SK-N-SH (cell line): ENCODE measurements at regions not wholly inside any gene's neighbourhood (a gene's known extent, or its start where the extent isn't known, plus 50 kb on each side); places are given as distances from the start of the nearest gene placed in this dataset.

Experiments
- CTCF ChIA-PET: fragments of 300-600, 350-600 bp; formaldehyde crosslinking; extraction: SDS; loops from one replicate; lab custom pipeline; 2021; lab: Yijun Ruan, JAX
- POLR2A ChIA-PET: fragments of 350-600 bp; sonication (Branson Sonifier 250); formaldehyde crosslinking; extraction: SDS; loops from one replicate; lab custom pipeline; 2020; ENCODE audit warnings: antibody characterized with exemption, inconsistent platforms; lab: Yijun Ruan, JAX
- DNase-seq: peaks from one replicate; pipeline ENCODE4 v3.0.0; 2012
- H2AFZ ChIP-seq: fragments of 200-600 bp; sonication (generic); 2 replicates; pipeline ENCODE4 v1.8.1; 2016; ENCODE audit warnings: antibody characterized with exemption, mild to moderate bottlenecking, low read depth
- H3F3A ChIP-seq: fragments of 200-600 bp; sonication (generic); replicated peaks from 2 replicates; pipeline ENCODE3; 2016; ENCODE audit warnings: antibody characterized with exemption, mild to moderate bottlenecking; ENCODE audit not compliant: insufficient read depth
- H3K27ac ChIP-seq, 2 experiments: fragments of 200-500 bp in 1 of 2; fragments of 200-600 bp in 1 of 2; sonication (Bioruptor generic) in 1 of 2; sonication (generic), shearing (Covaris generic) in 1 of 2; 2 replicates each; pipeline versions ENCODE4 v1.5.1 to v1.6.1; 2014 to 2016; ENCODE audit warnings: low read depth in 2 of 2, inconsistent platforms in 1 of 2, low read length in 1 of 2, mild to moderate bottlenecking in 1 of 2, mixed read lengths in 1 of 2
- H3K27me3 ChIP-seq: fragments of 200-600 bp; sonication (generic), shearing (Covaris generic); 2 replicates; pipeline ENCODE4 v1.6.1; 2016; ENCODE audit warnings: mixed run types; ENCODE audit not compliant: insufficient read depth
- H3K36me3 ChIP-seq, 2 experiments: fragments of 200-500 bp in 1 of 2; fragments of 200-600 bp in 1 of 2; sonication (Bioruptor generic) in 1 of 2; sonication (generic) in 1 of 2; replicated peaks in 1 of 2; 2 replicates each; pipeline versions ENCODE3 to v1.5.1; 2014 to 2016; ENCODE audit warnings: low read length in 1 of 2, mild to moderate bottlenecking in 1 of 2; ENCODE audit not compliant: insufficient read depth in 2 of 2, control insufficient read depth in 1 of 2
- H3K4me1 ChIP-seq, 2 experiments: fragments of 200-500 bp in 1 of 2; fragments of 200-600 bp in 1 of 2; sonication (Bioruptor generic) in 1 of 2; sonication (generic), shearing (Covaris generic) in 1 of 2; 2 replicates each; pipeline versions ENCODE4 v1.5.1 to v1.6.1; 2014 to 2016; ENCODE audit warnings: low read depth in 1 of 2, low read length in 1 of 2, mixed run types in 1 of 2; ENCODE audit not compliant: insufficient read depth in 2 of 2, control insufficient read depth in 1 of 2
- H3K4me2 ChIP-seq: fragments of 200-600 bp; sonication (generic), shearing (Covaris generic); 2 replicates; pipeline ENCODE4 v1.6.1; 2017; ENCODE audit warnings: mixed run types
- H3K4me3 ChIP-seq, 2 experiments: fragments of 200-500 bp in 1 of 2; fragments of 200-600 bp in 1 of 2; sonication (Bioruptor generic) in 1 of 2; sonication (generic), shearing (Covaris generic) in 1 of 2; 2 replicates each; pipeline versions ENCODE4 v1.5.1 to v1.8.1; 2014 to 2016; ENCODE audit warnings: low read depth in 2 of 2, inconsistent platforms in 1 of 2, low read length in 1 of 2, mild to moderate bottlenecking in 1 of 2, mixed read lengths in 1 of 2, moderate library complexity in 1 of 2
- H3K79me2 ChIP-seq: fragments of 200-600 bp; sonication (generic); 2 replicates; pipeline ENCODE4 v1.8.1; 2017; ENCODE audit warnings: mild to moderate bottlenecking; ENCODE audit not compliant: insufficient read depth
- H3K9ac ChIP-seq: fragments of 200-600 bp; sonication (generic); 2 replicates; pipeline ENCODE4 v1.6.1; 2017; ENCODE audit warnings: mixed run types
- H3K9me2 ChIP-seq: fragments of 200-600 bp; sonication (generic); 2 replicates; pipeline ENCODE4 v1.6.1; 2017; ENCODE audit warnings: mixed run types
- H3K9me3 ChIP-seq: fragments of 200-600 bp; sonication (generic); 2 replicates; pipeline ENCODE4 v1.6.1; 2017; ENCODE audit warnings: mixed run types, mild to moderate bottlenecking, moderate library complexity
- H4K20me1 ChIP-seq: fragments of 200-600 bp; sonication (generic); 2 replicates; pipeline ENCODE4 v1.6.1; 2017; ENCODE audit warnings: mild to moderate bottlenecking, mixed run types; ENCODE audit not compliant: insufficient read depth
- CHD2 ChIP-seq: fragments of 150-350 bp; IDR thresholded peaks from 2 replicates; pipeline ENCODE4 v1.6.1; 2018; ENCODE audit warnings: low read length; ENCODE audit not compliant: partially characterized antibody
- EP300 ChIP-seq, 2 experiments: IDR thresholded peaks; 2 replicates each; pipeline versions ENCODE4 v1.4.0 to v1.6.1; 2012; ENCODE audit warnings: borderline replicate concordance in 1 of 2, low read depth in 1 of 2, low read length in 1 of 2
- EZH2phosphoT487 ChIP-seq: fragments of 200-600 bp; sonication (generic); IDR thresholded peaks from 2 replicates; pipeline ENCODE4 v1.6.1; 2017; ENCODE audit warnings: low read depth, mixed run types, mild to moderate bottlenecking, antibody characterized with exemption, moderate library complexity, borderline replicate concordance
- FOSL2 ChIP-seq: IDR thresholded peaks from 2 replicates; pipeline ENCODE4 v1.4.0; 2012; ENCODE audit warnings: low read depth, mild to moderate bottlenecking, moderate library complexity, borderline replicate concordance
- FOXM1 ChIP-seq: IDR thresholded peaks from 2 replicates; pipeline ENCODE4 v1.4.0; 2012; ENCODE audit warnings: low read depth, mild to moderate bottlenecking
- GATA2 ChIP-seq: sonication (generic); formaldehyde crosslinking; IDR thresholded peaks from 2 replicates; pipeline ENCODE4 v1.5.0; 2020; ENCODE audit warnings: mild to moderate bottlenecking, missing genetic modification reagents
- IRF3 ChIP-seq: fragments of 150-350 bp; IDR thresholded peaks from 2 replicates; pipeline ENCODE4 v1.6.1; 2016; ENCODE audit warnings: mild to moderate bottlenecking, low read depth, low read length
- MEF2A ChIP-seq: IDR thresholded peaks from 2 replicates; pipeline ENCODE4 v1.4.0; 2012; ENCODE audit warnings: low read depth, borderline replicate concordance
- PBX3 ChIP-seq: IDR thresholded peaks from 2 replicates; pipeline ENCODE4; 2012
- REST ChIP-seq: IDR thresholded peaks from 2 replicates; pipeline ENCODE4 v1.6.1; 2012; ENCODE audit warnings: mild to moderate bottlenecking, low read depth, low read length, moderate library complexity
- RFX5 ChIP-seq: IDR thresholded peaks from 2 replicates; pipeline ENCODE4 v1.6.1; 2012; ENCODE audit warnings: mild to moderate bottlenecking, improper control_type of control experiment, low read length
- SMC3 ChIP-seq: IDR thresholded peaks from 2 replicates; pipeline ENCODE4 v1.6.1; 2012; ENCODE audit warnings: low read depth, low read length, improper control_type of control experiment
- TAF1 ChIP-seq: IDR thresholded peaks from 2 replicates; pipeline ENCODE4 v1.6.1; 2012; ENCODE audit warnings: low read depth, mild to moderate bottlenecking, low read length, moderate library complexity, borderline replicate concordance
- TEAD4 ChIP-seq: IDR thresholded peaks from 2 replicates; pipeline ENCODE4 v1.4.0; 2012; ENCODE audit warnings: mild to moderate bottlenecking, borderline replicate concordance; ENCODE audit not compliant: insufficient read depth
- USF1 ChIP-seq: IDR thresholded peaks from 2 replicates; pipeline ENCODE4 v1.4.0; 2012; ENCODE audit warnings: low read depth, borderline replicate concordance
- USF2 ChIP-seq: fragments of 150-350 bp; IDR thresholded peaks from 2 replicates; pipeline ENCODE4 v1.6.1; 2017; ENCODE audit warnings: antibody characterized with exemption, low read length, low read depth, borderline replicate concordance
- YY1 ChIP-seq: IDR thresholded peaks from 2 replicates; pipeline ENCODE4 v1.4.0; 2012; ENCODE audit warnings: low read depth, mild to moderate bottlenecking
- WGBS: methylation state at CpG from one replicate; pipeline ENCODE4 v1.1.6; 2017; ENCODE audit warnings: low lambda C conversion rate; 5-methylcytosine and 5-hydroxymethylcytosine counted together

- Histone ChIP-seq H3K36me3 (no peaks in the 10 kb centered on the region), H3K27me3 (no peaks in the 10 kb centered on the region), H3K4me1 (peaks cover 0 to 5% of the 10 kb centered on the region in 2 experiments; a peak in 2 of 4 replicates), H3F3A (no peaks in the 10 kb centered on the region), H3K9me3 (no peaks in the 10 kb centered on the region), H3K79me2 (no peaks in the 10 kb centered on the region), H3K4me3 (no peak overlapping the region), H2AFZ (no peak overlapping the region), H3K4me2 (no peak overlapping the region), H3K27ac (no peak overlapping the region; a peak in 1 of 4 replicates), H3K9me2 (no peaks in the 10 kb centered on the region), H3K9ac (no peak overlapping the region), H4K20me1 (no peaks in the 10 kb centered on the region)
- ChIA-PET POLR2A (no interaction called here), CTCF (interaction anchor here (1.5 kb wide), 1 partner anchor 118 kb away, joined by 3 read pairs; no protein-coding TSS in a partner anchor)
- DNase-seq: no peak
- WGBS: 71% methylated on average over 3 of the region's 3 CpGs
- TF ChIP-seq MEF2A: no peak
- TF ChIP-seq TAF1: no peak
- TF ChIP-seq TEAD4: no peak
- TF ChIP-seq YY1: no peak
- TF ChIP-seq USF1: no peak
- no peak for TF ChIP-seq IRF3
- no peak for TF ChIP-seq FOSL2
- no peak for TF ChIP-seq EZH2phosphoT487
- TF ChIP-seq SMC3: no peak
- no peak for TF ChIP-seq PBX3
- TF ChIP-seq RFX5: no peak
- no peak for TF ChIP-seq CHD2
- no peak for TF ChIP-seq GATA2 (CRISPR knock-in tag)
Measured at GRCh38 chr3:79884354-79884753, 116.6 kb upstream of the ROBO1 start.

GRCh38 chr3:79881431-79881830, 113.6 kb upstream of the ROBO1 start:
- ChIA-PET CTCF (interaction anchor here (1.3 kb wide), 1 partner anchor 360 kb away, joined by 3 read pairs; no protein-coding TSS in a partner anchor), POLR2A (no interaction called here)
- H3K27ac ChIP-seq: no peak overlapping the region
- TF ChIP-seq USF2: no peak
- no peak for TF ChIP-seq USF1
- TF ChIP-seq PBX3: no peak
- no peak for TF ChIP-seq MEF2A
- no peak for TF ChIP-seq REST
- no peak for TF ChIP-seq EP300 (IDR thresholded peaks at IDR 0.05; ENCODE audit: borderline replicate concordance in 1 of 2, low read depth in 1 of 2, low read length in 1 of 2)
- no peak for TF ChIP-seq TEAD4
- no peak for TF ChIP-seq FOXM1

More at GRCh38 chr3:79881431-79881830, 113.6 kb upstream of the ROBO1 start:
- no peaks in the 10 kb centered on the region for H3F3A ChIP-seq
- H3K4me2 ChIP-seq: no peak overlapping the region
- no peaks in the 10 kb centered on the region for H3K27me3 ChIP-seq
- DNase-seq: no peak
- no peak overlapping the region for H3K9ac ChIP-seq
- no peaks in the 10 kb centered on the region for H3K9me3 ChIP-seq
- no peaks in the 10 kb centered on the region for H3K79me2 ChIP-seq
- H3K4me3 ChIP-seq: no peak overlapping the region
- no peaks in the 10 kb centered on the region for H3K36me3 ChIP-seq
- no peaks in the 10 kb centered on the region for H3K9me2 ChIP-seq
- WGBS: 50% methylated on average over 1 of the region's 1 CpG
- peaks cover 0 to 3% of the 10 kb centered on the region in 2 experiments; a peak in 2 of 4 replicates for H3K4me1 ChIP-seq
- no peak overlapping the region for H2AFZ ChIP-seq
- no peaks in the 10 kb centered on the region for H4K20me1 ChIP-seq
